ENCODE measurements at regions not wholly inside any gene's neighbourhood (a gene's known extent, or its start where the extent isn't known, plus 50 kb on each side); places are given as distances from the start of the nearest gene placed in this dataset.

- TF ChIP-seq, protein P1, sequence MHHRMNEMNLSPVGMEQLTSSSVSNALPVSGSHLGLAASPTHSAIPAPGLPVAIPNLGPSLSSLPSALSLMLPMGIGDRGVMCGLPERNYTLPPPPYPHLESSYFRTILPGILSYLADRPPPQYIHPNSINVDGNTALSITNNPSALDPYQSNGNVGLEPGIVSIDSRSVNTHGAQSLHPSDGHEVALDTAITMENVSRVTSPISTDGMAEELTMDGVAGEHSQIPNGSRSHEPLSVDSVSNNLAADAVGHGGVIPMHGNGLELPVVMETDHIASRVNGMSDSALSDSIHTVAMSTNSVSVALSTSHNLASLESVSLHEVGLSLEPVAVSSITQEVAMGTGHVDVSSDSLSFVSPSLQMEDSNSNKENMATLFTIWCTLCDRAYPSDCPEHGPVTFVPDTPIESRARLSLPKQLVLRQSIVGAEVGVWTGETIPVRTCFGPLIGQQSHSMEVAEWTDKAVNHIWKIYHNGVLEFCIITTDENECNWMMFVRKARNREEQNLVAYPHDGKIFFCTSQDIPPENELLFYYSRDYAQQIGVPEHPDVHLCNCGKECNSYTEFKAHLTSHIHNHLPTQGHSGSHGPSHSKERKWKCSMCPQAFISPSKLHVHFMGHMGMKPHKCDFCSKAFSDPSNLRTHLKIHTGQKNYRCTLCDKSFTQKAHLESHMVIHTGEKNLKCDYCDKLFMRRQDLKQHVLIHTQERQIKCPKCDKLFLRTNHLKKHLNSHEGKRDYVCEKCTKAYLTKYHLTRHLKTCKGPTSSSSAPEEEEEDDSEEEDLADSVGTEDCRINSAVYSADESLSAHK (tag by site-specific recombination; IDR thresholded peaks at IDR 0.05): no peak
- TF ChIP-seq CTCF (tag by site-specific recombination; IDR thresholded peaks at IDR 0.05): no peak
- TF ChIP-seq ZNF561 (tag by site-specific recombination; IDR thresholded peaks at IDR 0.05; ENCODE audit: borderline replicate concordance): no peak
- TF ChIP-seq ZNF121 (tag by site-specific recombination; IDR thresholded peaks at IDR 0.05): no peak
- TF ChIP-seq ZNF274 (IDR thresholded peaks at IDR 0.05; ENCODE audit: low read length): no peak
- TF ChIP-seq ZNF274 (tag by site-specific recombination; IDR thresholded peaks at IDR 0.05; ENCODE audit: borderline replicate concordance): no peak
- TF ChIP-seq YY1 (tag by site-specific recombination; IDR thresholded peaks at IDR 0.05): no peak
- TF ChIP-seq ZNF555 (tag by site-specific recombination; conservative IDR thresholded peaks at IDR 0.05): no peak
- no peak for TF ChIP-seq ZBTB7A (tag by site-specific recombination; IDR thresholded peaks at IDR 0.05; ENCODE audit: low read depth)
- no peak for TF ChIP-seq ZNF416 (tag by site-specific recombination; IDR thresholded peaks at IDR 0.05)
Observed at GRCh38 chr17:77382966-77383612, 242.3 kb downstream of the SEC14L1 start.
